ENCODE measurements at regions not wholly inside any gene's neighbourhood (a gene's known extent, or its start where the extent isn't known, plus 50 kb on each side); places are given as distances from the start of the nearest gene placed in this dataset.

DNA sequence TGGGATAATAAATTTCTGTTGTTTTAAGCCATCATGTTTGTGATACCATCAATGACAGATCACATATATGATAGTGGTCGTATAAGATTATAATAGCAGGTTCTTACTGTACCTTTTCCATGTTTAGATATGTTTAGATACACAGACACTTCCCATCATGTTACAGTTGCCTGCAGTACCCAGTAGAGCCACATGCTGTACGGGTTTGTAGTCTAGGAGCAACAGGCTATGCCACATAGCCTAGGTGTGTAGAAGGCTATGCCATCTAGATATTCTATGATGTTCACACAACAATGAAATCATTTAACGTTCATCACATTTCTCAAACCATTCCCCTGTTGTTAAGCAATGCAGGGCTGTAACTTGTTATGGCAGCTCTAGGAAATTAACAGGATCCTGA is 132.9 kb upstream of the SH3BP4 start:
- H3K79me1 ChIP-seq (ENCODE audit: insufficient read depth, low read depth, low read length, poor library complexity, severe bottlenecking): no peaks in the 10 kb centered on the region
- no peaks in the 10 kb centered on the region for H3K9me3 Mint-ChIP-seq
- H4K91ac ChIP-seq (ENCODE audit: insufficient read length, low read depth, low read length): no peak overlapping the region
- H2AFZ ChIP-seq (ENCODE audit: low read length): no peak overlapping the region
- H3K27me3 Mint-ChIP-seq (ENCODE audit: low read depth): no peaks in the 10 kb centered on the region; the same call in 1 of the 2 replicates
- TF ChIP-seq, protein P1, sequence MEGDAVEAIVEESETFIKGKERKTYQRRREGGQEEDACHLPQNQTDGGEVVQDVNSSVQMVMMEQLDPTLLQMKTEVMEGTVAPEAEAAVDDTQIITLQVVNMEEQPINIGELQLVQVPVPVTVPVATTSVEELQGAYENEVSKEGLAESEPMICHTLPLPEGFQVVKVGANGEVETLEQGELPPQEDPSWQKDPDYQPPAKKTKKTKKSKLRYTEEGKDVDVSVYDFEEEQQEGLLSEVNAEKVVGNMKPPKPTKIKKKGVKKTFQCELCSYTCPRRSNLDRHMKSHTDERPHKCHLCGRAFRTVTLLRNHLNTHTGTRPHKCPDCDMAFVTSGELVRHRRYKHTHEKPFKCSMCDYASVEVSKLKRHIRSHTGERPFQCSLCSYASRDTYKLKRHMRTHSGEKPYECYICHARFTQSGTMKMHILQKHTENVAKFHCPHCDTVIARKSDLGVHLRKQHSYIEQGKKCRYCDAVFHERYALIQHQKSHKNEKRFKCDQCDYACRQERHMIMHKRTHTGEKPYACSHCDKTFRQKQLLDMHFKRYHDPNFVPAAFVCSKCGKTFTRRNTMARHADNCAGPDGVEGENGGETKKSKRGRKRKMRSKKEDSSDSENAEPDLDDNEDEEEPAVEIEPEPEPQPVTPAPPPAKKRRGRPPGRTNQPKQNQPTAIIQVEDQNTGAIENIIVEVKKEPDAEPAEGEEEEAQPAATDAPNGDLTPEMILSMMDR (conservative IDR thresholded peaks at IDR 0.05): no peak; the same call in 2 of the 3 replicates
- H2BK20ac ChIP-seq (ENCODE audit: low read depth, low read length, poor library complexity, severe bottlenecking): no peak overlapping the region
- H3T11ph ChIP-seq (ENCODE audit: low read length): no peak overlapping the region
- no peak overlapping the region for H3K14ac ChIP-seq (ENCODE audit: insufficient read depth, low read length)
- no peak overlapping the region for H3K23ac ChIP-seq (ENCODE audit: insufficient read length, low read depth, low read length)
- H3K4ac ChIP-seq (ENCODE audit: low read depth, low read length): no peak overlapping the region
- no peaks in the 10 kb centered on the region for H3K36me3 Mint-ChIP-seq (ENCODE audit: insufficient read depth in 1 of 3, low read depth in 3 of 3)
- no peak overlapping the region for H3K4me2 ChIP-seq (ENCODE audit: insufficient read depth, insufficient read length, low read length)
- peaks cover 5 to 10% of the 10 kb centered on the region in 2 experiments for H3K4me1 Mint-ChIP-seq
- no peaks in the 10 kb centered on the region for H4K20me1 ChIP-seq (ENCODE audit: control insufficient read depth, insufficient read depth, insufficient read length)
- H3K23me2 ChIP-seq (ENCODE audit: insufficient read length, low read depth, low read length, poor library complexity, severe bottlenecking): no peaks in the 10 kb centered on the region
- H2BK120ac ChIP-seq (ENCODE audit: low read depth, low read length, poor library complexity, severe bottlenecking): no peak overlapping the region
- no peak overlapping the region for H3K4me3 Mint-ChIP-seq
- no peak overlapping the region for H3K18ac ChIP-seq (ENCODE audit: insufficient read length, low read depth, low read length)
- no peak overlapping the region; a peak in 1 of 7 replicates for H3K27ac Mint-ChIP-seq
- no peak overlapping the region for H4K5ac ChIP-seq (ENCODE audit: insufficient read length, low read depth, low read length)
- no peak for DNase-seq
- H3K27me3 ChIP-seq (ENCODE audit: insufficient read depth, low read length): no peaks in the 10 kb centered on the region
- no peak overlapping the region for H2AK5ac ChIP-seq (ENCODE audit: insufficient read length, low read length)
- no peaks in the 10 kb centered on the region for H3K9me3 ChIP-seq (ENCODE audit: control insufficient read depth, low read depth, low read length)
- H4K8ac ChIP-seq (replicated peaks; ENCODE audit: insufficient read length, low read depth, low read length): no peak overlapping the region
- H3K56ac ChIP-seq (ENCODE audit: insufficient read length, low read depth, low read length): no peak overlapping the region
- no peaks in the 10 kb centered on the region for H3K4me1 ChIP-seq (ENCODE audit: insufficient read depth, low read length)
- no peak overlapping the region for H2BK5ac ChIP-seq (ENCODE audit: insufficient read length, low read length)
- H3K9ac ChIP-seq (ENCODE audit: extremely low read depth, insufficient read length, low read length): no peak overlapping the region
- H3K27ac ChIP-seq (ENCODE audit: insufficient read length, low read depth, low read length): no peak overlapping the region
- H2BK15ac ChIP-seq (ENCODE audit: low read depth, low read length): no peak overlapping the region
- WGBS (ENCODE audit: extremely low coverage, insufficient read length, low lambda C conversion rate): no CpG with 5 or more reads among the region's 3 CpGs
- no peak overlapping the region for H2BK12ac ChIP-seq (ENCODE audit: insufficient read length, low read depth, low read length)
- no peaks in the 10 kb centered on the region for H3K79me2 ChIP-seq (ENCODE audit: insufficient read depth, low read length)
